Ovary (tissue), 7 donors: ENCODE measurements at regions not wholly inside any gene's neighbourhood (a gene's known extent, or its start where the extent isn't known, plus 50 kb on each side); places are given as distances from the start of the nearest gene placed in this dataset.

ENCODE experiments used
- DNase-seq, 5 donors: peaks; one replicate each; pipeline ENCODE4 v3.0.0-alpha.2; 2019 to 2020
- H3K27ac ChIP-seq, 2 donors: fragments of 200-600 bp; one replicate each; pipeline versions ENCODE4 v1.5.1 to v1.8.0; 2019 to 2022
- H3K27me3 ChIP-seq: fragments of 200-600 bp; one replicate; pipeline ENCODE4 v1.8.0; 2022
- H3K36me3 ChIP-seq: fragments of 200-600 bp; sonication (generic); one replicate; pipeline ENCODE4 v1.5.1; 2019
- H3K4me1 ChIP-seq: one replicate; pipeline ENCODE4 v1.8.1; 2013; ENCODE audit warnings: mild to moderate bottlenecking, moderate library complexity; ENCODE audit not compliant: insufficient read depth
- H3K4me3 ChIP-seq: fragments of 200-600 bp; sonication (generic); one replicate; pipeline ENCODE4 v1.5.1; 2017
- H3K9me3 ChIP-seq, 2 donors: fragments of 200-600 bp in 1 of 2; sonication (generic) in 1 of 2; one replicate each; pipeline versions ENCODE4 v1.5.1 to v1.8.1; 2013 to 2019; ENCODE audit warnings: mild to moderate bottlenecking in 1 of 2, moderate library complexity in 1 of 2
- CTCF ChIP-seq, 3 donors: fragments of 450-650 bp in 2 of 3; fragments of 200-600 bp in 1 of 3; IDR thresholded peaks; one replicate each; pipeline versions ENCODE4 v1.5.1 to v1.8.0; 2016 to 2022; ENCODE audit warnings: antibody characterized with exemption in 3 of 3, mild to moderate bottlenecking in 1 of 3
- EP300 ChIP-seq: sonication (generic); formaldehyde crosslinking; IDR thresholded peaks from one replicate; pipeline ENCODE4 v1.6.1; 2017; ENCODE audit warnings: antibody characterized with exemption
- POLR2A ChIP-seq: fragments of 450-650 bp; IDR thresholded peaks from one replicate; pipeline ENCODE4 v1.6.1; 2017; ENCODE audit warnings: antibody characterized with exemption, mild to moderate bottlenecking, moderate library complexity
- WGBS, 3 donors: extraction: QIAGEN DNeasy Blood & Tissue Kit in 1 of 3; methylation state at CpG; one replicate each; pipeline versions ENCODE4 v1.1.5 to v1.1.7; 2013 to 2017; 5-methylcytosine and 5-hydroxymethylcytosine counted together
- intact Hi-C, 4 donors: fragments of 100-400 bp; cut with DNase I; formaldehyde crosslinking; loops; one replicate each; pipeline versions ENCODE4 v1.11.0 to v1.15.1; 2022 to 2023
- donor health status: DM: no; HTN: no; CAD: no; lungs with moderate emphysema.
- donor health status: DM: no; HTN: no; CAD: no.
- donor health status: Bipolar disorder and iron deficiency.
- donor health status: DM: no; HTN: no; CAD: no.
- donor health status: DM: yes; HTN: yes; CAD: no.

GRCh38 chr5:8418049-8418426 is 549.1 kb downstream of the MTRR start:
- H3K36me3 ChIP-seq, result no peaks in the 10 kb centered on the region
- WGBS, 3 donors, result 15 to 31% (median 19%) methylated on average over 3 of the region's 3 CpGs
- no peak overlapping the region for H3K4me3 ChIP-seq
- H3K27ac ChIP-seq, result no peak overlapping the region
- intact Hi-C loops, result no loop called here
- TF ChIP-seq EP300 (no peak), POLR2A (no peak), CTCF (IDR thresholded peaks at IDR 0.05) (no peak)
- no peak for DNase-seq
- H3K27me3 ChIP-seq, result no peaks in the 10 kb centered on the region
- peaks cover 3% of the 10 kb centered on the region for H3K4me1 ChIP-seq
- H3K9me3 ChIP-seq, result no peaks in the 10 kb centered on the region

- TF ChIP-seq CTCF (IDR thresholded peaks at IDR 0.05), result no peak
- no peak for TF ChIP-seq EP300
- TF ChIP-seq POLR2A, result no peak
- no peak for DNase-seq
- 90 to 93% (median 93%) methylated on average over 24 of the region's 24 CpGs for WGBS, 3 donors
- intact Hi-C loops, result no loop called here
- Histone ChIP-seq H3K4me3 (no peak overlapping the region), H3K27me3 (no peaks in the 10 kb centered on the region), H3K27ac (no peak overlapping the region), H3K4me1 (no peaks in the 10 kb centered on the region), H3K9me3 (no peaks in the 10 kb centered on the region), H3K36me3 (no peaks in the 10 kb centered on the region)
These were observed 561.1 kb downstream of the MTRR start for GRCh38 chr5:8429778-8430758.

GRCh38 chr5:8434501-8434900 is 565.6 kb downstream of the MTRR start:
- no peaks in the 10 kb centered on the region for H3K9me3 ChIP-seq
- H3K4me3 ChIP-seq, result no peak overlapping the region
- H3K27me3 ChIP-seq, result no peaks in the 10 kb centered on the region
- no peaks in the 10 kb centered on the region for H3K36me3 ChIP-seq
- H3K27ac ChIP-seq, result no peak overlapping the region
- intact Hi-C loops, result no loop called here
- WGBS, 3 donors, result 91 to 92% (median 91%) methylated on average over 2 of the region's 2 CpGs
- no peak for DNase-seq
- TF ChIP-seq POLR2A (no peak), CTCF (IDR thresholded peaks at IDR 0.05) (no peak), EP300 (no peak)
- H3K4me1 ChIP-seq, result no peaks in the 10 kb centered on the region

GRCh38 chr5:8436924-8437323 is 568.0 kb downstream of the MTRR start:
- TF ChIP-seq EP300 (no peak), POLR2A (no peak), CTCF (IDR thresholded peaks at IDR 0.05) (no peak)
- 16 to 41% (median 29%) methylated on average over 1 of the region's 1 CpG for WGBS, 3 donors
- intact Hi-C loops, result no loop called here
- H3K4me3 ChIP-seq, result no peak overlapping the region
- H3K27me3 ChIP-seq, result no peaks in the 10 kb centered on the region
- H3K36me3 ChIP-seq, result no peaks in the 10 kb centered on the region
- no peaks in the 10 kb centered on the region for H3K4me1 ChIP-seq
- no peaks in the 10 kb centered on the region for H3K9me3 ChIP-seq
- no peak overlapping the region for H3K27ac ChIP-seq
- DNase-seq, result no peak
